ENCODE measurements at regions not wholly inside any gene's neighbourhood (a gene's known extent, or its start where the extent isn't known, plus 50 kb on each side); places are given as distances from the start of the nearest gene placed in this dataset.

GRCh38 chr9:95588724-95589588 lies 72.2 kb upstream of the PTCH1 start:
- Histone ChIP-seq H3K27me3 (no peaks in the 10 kb centered on the region), H3K36me3 (ENCODE audit: low read depth, missing control alignments) (no peaks in the 10 kb centered on the region), H3K4me1 (peaks cover 5% of the 10 kb centered on the region), H3K27ac (no peak overlapping the region), H3K4me3 (no peak overlapping the region), H3K9me3 (no peaks in the 10 kb centered on the region)
- 88 to 89% methylated on average over 9 of the region's 9 CpGs for WGBS, 2 donors
- TF ChIP-seq POLR2A (IDR thresholded peaks at IDR 0.05), result no peak
- TF ChIP-seq CTCF (IDR thresholded peaks at IDR 0.05), result no peak
- intact Hi-C loops (cut with DNase I; ENCODE audit: low total_unique reads), result no loop called here
- no peak for DNase-seq

GRCh38 chr9:95587021-95587964 lies 70.5 kb upstream of the PTCH1 start:
- Histone ChIP-seq H3K27me3 (no peaks in the 10 kb centered on the region), H3K27ac (no peak overlapping the region), H3K36me3 (ENCODE audit: low read depth, missing control alignments) (no peaks in the 10 kb centered on the region), H3K4me1 (peaks cover 5% of the 10 kb centered on the region), H3K4me3 (no peak overlapping the region), H3K9me3 (no peaks in the 10 kb centered on the region)
- TF ChIP-seq POLR2A (IDR thresholded peaks at IDR 0.05), result no peak
- no peak for TF ChIP-seq CTCF (IDR thresholded peaks at IDR 0.05)
- 77 to 85% methylated on average over 10 of the region's 10 CpGs for WGBS, 2 donors
- DNase-seq, result no peak
- intact Hi-C loops (cut with DNase I; ENCODE audit: low total_unique reads), result no loop called here

GRCh38 chr9:95586326-95586725 lies 69.6 kb upstream of the PTCH1 start:
- TF ChIP-seq CTCF (IDR thresholded peaks at IDR 0.05) (no peak), POLR2A (IDR thresholded peaks at IDR 0.05) (no peak)
- H3K36me3 ChIP-seq (ENCODE audit: low read depth, missing control alignments), result no peaks in the 10 kb centered on the region
- intact Hi-C loops (cut with DNase I; ENCODE audit: low total_unique reads), result no loop called here
- H3K4me1 ChIP-seq, result peaks cover 5% of the 10 kb centered on the region
- no peak for DNase-seq
- WGBS, 2 donors, result 93 to 97% methylated on average over 8 of the region's 8 CpGs
- no peak overlapping the region for H3K4me3 ChIP-seq
- H3K27ac ChIP-seq, result no peak overlapping the region
- H3K9me3 ChIP-seq, result no peaks in the 10 kb centered on the region
- H3K27me3 ChIP-seq, result no peaks in the 10 kb centered on the region

- WGBS, 2 donors, result 92 to 95% methylated on average over 11 of the region's 11 CpGs
- Histone ChIP-seq H3K9me3 (no peaks in the 10 kb centered on the region), H3K4me1 (peaks cover 5% of the 10 kb centered on the region), H3K4me3 (no peak overlapping the region), H3K36me3 (ENCODE audit: low read depth, missing control alignments) (no peaks in the 10 kb centered on the region), H3K27me3 (no peaks in the 10 kb centered on the region), H3K27ac (no peak overlapping the region)
- intact Hi-C loops (cut with DNase I; ENCODE audit: low total_unique reads), result no loop called here
- TF ChIP-seq POLR2A (IDR thresholded peaks at IDR 0.05), result no peak
- no peak for TF ChIP-seq CTCF (IDR thresholded peaks at IDR 0.05)
- no peak for DNase-seq
Observed at GRCh38 chr9:95585824-95586223, 69.1 kb upstream of the PTCH1 start.

Measured in testis (tissue), 2 donors.